ENCODE measurements at regions not wholly inside any gene's neighbourhood (a gene's known extent, or its start where the extent isn't known, plus 50 kb on each side); places are given as distances from the start of the nearest gene placed in this dataset.

- TF ChIP-seq POLR2A (IDR thresholded peaks at IDR 0.05) (no peak), CTCF (IDR thresholded peaks at IDR 0.05) (no peak)
Measured at GRCh38 chr2:11904029-11904428, 157.6 kb downstream of the LPIN1 start.
